GM12878 (cell line): ENCODE measurements at regions not wholly inside any gene's neighbourhood (a gene's known extent, or its start where the extent isn't known, plus 50 kb on each side); places are given as distances from the start of the nearest gene placed in this dataset.
"Not testable (repeated sequence)": the region's sequence is repeated elsewhere in the genome, so short reads cannot be mapped to it uniquely, and the experiment has no call there.

Experiments
- ATAC-seq: fragments of 200-7000 bp; cut with Tn5 transposase; 3 replicates; pipeline ENCODE4 v1.9.1; 2020; ENCODE audit warnings: mild to moderate bottlenecking, moderate library complexity
- BruUV-seq: library from RNA; stranded (reverse); fragments of 400-500 nt; replicated peaks from 2 replicates; lab custom pipeline; 2021; lab: Mats Ljungman, UMichigan
- CTCF ChIA-PET: fragments of 300-600 bp; sonication (Branson Sonifier 250); formaldehyde crosslinking; extraction: SDS; loops from one replicate; lab custom pipeline; 2021; ENCODE audit warnings: inconsistent platforms; lab: Yijun Ruan, JAX
- POLR2A ChIA-PET: fragments of 350-600 bp; formaldehyde crosslinking; extraction: SDS; loops from one replicate; lab custom pipeline; 2021; ENCODE audit warnings: inconsistent platforms; lab: Charles Lee
- RAD21 ChIA-PET: fragments of 300-600 bp; sonication (Branson Sonifier 250); formaldehyde crosslinking; loops from one replicate; lab custom pipeline; 2023; ENCODE audit warnings: antibody characterized with exemption; ENCODE audit not compliant: unreplicated experiment; lab: Charles Lee
- SMC1A ChIA-PET: fragments of 300-600 bp; sonication (Branson Sonifier 250); formaldehyde crosslinking; loops from one replicate; lab custom pipeline; 2023; ENCODE audit not compliant: unreplicated experiment, uncharacterized antibody; lab: Charles Lee
- DNase-seq: peaks from one replicate; pipeline ENCODE4 v3.0.0-alpha.2; 2011; ENCODE audit warnings: low read depth, low spot score
- FAIRE-seq: peaks from 3 replicates; lab custom pipeline; 2011; peaks lifted over from hg19 to GRCh38; lab: Jason Lieb, UNC
- H2AFZ ChIP-seq: 2 replicates; pipeline ENCODE4 v1.6.0; 2011; ENCODE audit warnings: low read depth, low read length, control low read depth; ENCODE audit not compliant: control insufficient read depth
- H3K27ac ChIP-seq: 2 replicates; pipeline ENCODE4 v1.5.1; 2011; ENCODE audit warnings: control low read depth; ENCODE audit not compliant: control insufficient read depth, insufficient read depth
- H3K27me3 ChIP-seq, 2 experiments: replicated peaks in 1 of 2; 2 replicates each; pipeline versions ENCODE4 v1.6.0 to v1.6.1; 2011; ENCODE audit warnings: low read length in 1 of 2; ENCODE audit not compliant: control insufficient read depth in 2 of 2, insufficient read depth in 2 of 2
- H3K36me3 ChIP-seq, 2 experiments: 2 replicates each; pipeline ENCODE4 v1.5.1; 2011; ENCODE audit warnings: low read length in 1 of 2; ENCODE audit not compliant: control insufficient read depth in 2 of 2, insufficient read depth in 2 of 2
- H3K4me1 ChIP-seq: 2 replicates; pipeline ENCODE4 v1.6.1; 2011; ENCODE audit warnings: mild to moderate bottlenecking, low read length, moderate library complexity, mixed read lengths; ENCODE audit not compliant: control insufficient read depth, insufficient read depth
- H3K4me2 ChIP-seq: 2 replicates; pipeline ENCODE4 v1.6.0; 2011; ENCODE audit warnings: control low read depth; ENCODE audit not compliant: control insufficient read depth, insufficient read depth
- H3K4me3 ChIP-seq: fragments of 200-600 bp; sonication (generic); 2 replicates; pipeline ENCODE4 v1.5.1; 2016
- H3K79me2 ChIP-seq: 2 replicates; pipeline ENCODE4 v1.6.0; 2011; ENCODE audit warnings: low read length; ENCODE audit not compliant: control insufficient read depth, insufficient read depth
- H3K9ac ChIP-seq: 2 replicates; pipeline ENCODE4 v1.8.0; 2011; ENCODE audit warnings: low read length, control low read depth, mixed read lengths; ENCODE audit not compliant: control insufficient read depth, insufficient read depth
- H3K9me3 ChIP-seq: replicated peaks from 3 replicates; pipeline ENCODE4 v1.5.1; 2011; ENCODE audit warnings: mild to moderate bottlenecking, low read length; ENCODE audit not compliant: control insufficient read depth, insufficient read depth
- H4K20me1 ChIP-seq: 2 replicates; pipeline ENCODE4 v1.6.0; 2011; ENCODE audit not compliant: control insufficient read depth, insufficient read depth
- ATF2 ChIP-seq: IDR thresholded peaks from 2 replicates; pipeline ENCODE4 v1.6.1; 2012; ENCODE audit warnings: low read length, inconsistent platforms
- CEBPB ChIP-seq, 2 experiments: fragments of 150-350 bp in 1 of 2; IDR thresholded peaks; 2 replicates each; pipeline ENCODE4 v1.6.1; 2012 to 2014; ENCODE audit warnings: low read depth in 2 of 2, low read length in 2 of 2, borderline replicate concordance in 1 of 2, inconsistent platforms in 1 of 2
- EGR1 ChIP-seq, 2 experiments: IDR thresholded peaks; 1 replicate in 1 of 2; 2 replicates in 1 of 2; pipeline ENCODE4 v1.6.1; 2011 to 2012; ENCODE audit warnings: low read depth in 2 of 2, low read length in 2 of 2, borderline replicate concordance in 1 of 2, mild to moderate bottlenecking in 1 of 2, moderate library complexity in 1 of 2
- HDGF ChIP-seq: fragments of 450-650 bp; IDR thresholded peaks from 2 replicates; pipeline ENCODE4 v1.6.1; 2016; ENCODE audit warnings: antibody characterized with exemption
- LARP7 ChIP-seq: fragments of 450-650 bp; IDR thresholded peaks from 2 replicates; pipeline ENCODE4 v1.6.1; 2017; ENCODE audit warnings: mild to moderate bottlenecking
- MYB ChIP-seq: fragments of 150-350 bp; IDR thresholded peaks from 2 replicates; pipeline ENCODE4 v1.6.1; 2014; ENCODE audit warnings: mild to moderate bottlenecking, low read depth, low read length, borderline replicate concordance
- NKRF ChIP-seq: fragments of 450-650 bp; conservative IDR thresholded peaks from 2 replicates; pipeline ENCODE4 v1.6.1; 2017; ENCODE audit warnings: mild to moderate bottlenecking, moderate library complexity
- NRF1 ChIP-seq: conservative IDR thresholded peaks from 2 replicates; pipeline ENCODE4 v1.6.1; 2011; ENCODE audit warnings: mild to moderate bottlenecking, low read depth, low read length, improper control_type of control experiment
- POU2F2 ChIP-seq: IDR thresholded peaks from 3 replicates; pipeline ENCODE4 v1.6.1; 2011; ENCODE audit warnings: low read depth, mild to moderate bottlenecking, low read length, borderline replicate concordance
- PRDM15 ChIP-seq: fragments of 450-650 bp; formaldehyde crosslinking; IDR thresholded peaks from 2 replicates; pipeline ENCODE4 v1.4.0; 2020; ENCODE audit warnings: mild to moderate bottlenecking, moderate library complexity
- SIN3A ChIP-seq: IDR thresholded peaks from 2 replicates; pipeline ENCODE4 v1.6.1; 2012; ENCODE audit warnings: low read depth, low read length, improper control_type of control experiment
- SMARCA5 ChIP-seq: fragments of 450-650 bp; IDR thresholded peaks from 2 replicates; pipeline ENCODE4 v1.6.1; 2017; ENCODE audit warnings: mild to moderate bottlenecking
- ZBED1 ChIP-seq: IDR thresholded peaks from 2 replicates; pipeline ENCODE4 v1.6.1; 2016; ENCODE audit warnings: borderline replicate concordance
- WGBS: methylation state at CpG from one replicate; pipeline ENCODE4 v1.1.6; 2016; ENCODE audit warnings: low lambda C conversion rate; ENCODE audit not compliant: insufficient replicate concordance, insufficient coverage; ENCODE audit errors: missing lambda C conversion rate; 5-methylcytosine and 5-hydroxymethylcytosine counted together
- in situ Hi-C: fragments of 300-500 bp; cut with MboI; formaldehyde crosslinking; loops from 9 replicates; pipeline ENCODE4 v1.14.3; 2018; ENCODE audit warnings: mixed read lengths
- intact Hi-C: fragments of 100-400 bp; cut with micrococcal nuclease; formaldehyde crosslinking; loops from one replicate; pipeline ENCODE4 v1.14.2; 2022; ENCODE audit not compliant: unreplicated experiment

- TF ChIP-seq PRDM15 (CRISPR knock-in tag) (no peak), ATF2 (no peak), NKRF (no peak), CEBPB (IDR thresholded peaks at IDR 0.05; ENCODE audit: borderline replicate concordance in 1 of 2, low read depth in 2 of 2, low read length in 2 of 2) (no peak), EGR1 (IDR thresholded peaks at IDR 0.05; ENCODE audit: borderline replicate concordance in 1 of 2, low read depth in 2 of 2, low read length in 2 of 2) (no peak), SMARCA5 (no peak), ZBED1 (no peak), POU2F2 (no peak), LARP7 (no peak), HDGF (no peak), NRF1 (no peak), SIN3A (no peak), MYB (no peak)
Measured at GRCh38 chr7:23898619-23899018, 188.6 kb downstream of the STK31 start (continued).

DNA sequence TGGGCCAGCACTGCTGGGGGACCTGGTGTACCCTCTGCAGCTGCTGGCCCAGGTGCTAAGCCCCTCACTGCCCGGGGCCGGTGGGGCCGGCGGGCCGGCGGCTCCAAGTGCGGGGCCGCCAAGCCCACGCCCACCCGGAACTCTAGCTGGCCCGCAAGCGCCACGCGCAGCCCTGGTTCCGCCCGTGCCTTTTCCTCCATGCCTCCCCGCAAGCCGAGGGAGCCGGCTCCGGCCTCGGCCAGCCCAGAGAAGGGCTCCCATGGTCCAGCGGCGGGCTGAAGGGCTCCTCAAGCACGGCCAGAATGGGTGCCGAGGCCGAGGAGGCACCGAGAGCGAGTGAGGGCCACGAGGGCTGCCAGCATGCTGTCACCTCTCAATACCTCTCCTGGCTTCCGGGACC lies 194.9 kb downstream of the STK31 start:
- H3K79me2 ChIP-seq, in situ Hi-C loops, H3K4me3 ChIP-seq, H3K4me1 ChIP-seq, FAIRE-seq, RAD21 ChIA-PET, DNase-seq, POLR2A ChIA-PET, H4K20me1 ChIP-seq, H2AFZ ChIP-seq, ATAC-seq, H3K9ac ChIP-seq, H3K36me3 ChIP-seq, H3K27ac ChIP-seq, BruUV-seq, H3K9me3 ChIP-seq, SMC1A ChIA-PET, CTCF ChIA-PET, H3K27me3 ChIP-seq, H3K4me2 ChIP-seq, intact Hi-C loops: not testable (repeated sequence)
- WGBS = 50% methylated on average over 30 of the region's 30 CpGs
